Mucosa of rectum (tissue), 2 donors: ENCODE measurements at regions not wholly inside any gene's neighbourhood (a gene's known extent, or its start where the extent isn't known, plus 50 kb on each side); places are given as distances from the start of the nearest gene placed in this dataset.
"Not testable (repeated sequence)": the region's sequence is repeated elsewhere in the genome, so short reads cannot be mapped to it uniquely, and the experiment has no call there.

Source experiments
- H3K27ac ChIP-seq, 2 donors: one replicate each; pipeline ENCODE4 v1.7.0; 2013; ENCODE audit warnings: inconsistent platforms in 2 of 2, low read depth in 2 of 2, low read length in 2 of 2
- H3K27me3 ChIP-seq, 2 donors: one replicate each; pipeline ENCODE4 v1.7.0; 2013; ENCODE audit warnings: low read length in 2 of 2; ENCODE audit not compliant: control insufficient read depth in 2 of 2, insufficient read depth in 2 of 2
- H3K36me3 ChIP-seq, 2 donors: one replicate each; pipeline ENCODE4 v1.7.0; 2013; ENCODE audit warnings: low read length in 2 of 2; ENCODE audit not compliant: control insufficient read depth in 2 of 2, insufficient read depth in 2 of 2
- H3K4me1 ChIP-seq, 2 donors: one replicate each; pipeline ENCODE4 v1.7.0; 2013; ENCODE audit warnings: low read length in 2 of 2, mild to moderate bottlenecking in 1 of 2; ENCODE audit not compliant: control insufficient read depth in 2 of 2, insufficient read depth in 2 of 2
- H3K4me3 ChIP-seq, 2 donors: one replicate each; pipeline ENCODE4 v1.7.0; 2013; ENCODE audit warnings: low read length in 2 of 2
- H3K9ac ChIP-seq, 2 donors: one replicate each; pipeline ENCODE4 v1.7.0; 2013; ENCODE audit warnings: low read length in 2 of 2, low read depth in 1 of 2, mild to moderate bottlenecking in 1 of 2
- H3K9me3 ChIP-seq, 2 donors: one replicate each; pipeline ENCODE4 v1.7.0; 2013; ENCODE audit warnings: low read length in 2 of 2; ENCODE audit not compliant: control insufficient read depth in 2 of 2
- donor health status: healthy.
- donor health status: Normal muscosa, but diverticular disease.

GRCh38 chrX:65870544-65870943 lies 169.3 kb downstream of the VSIG4 start:
- H3K27me3 ChIP-seq, H3K36me3 ChIP-seq, H3K27ac ChIP-seq, H3K9ac ChIP-seq, H3K4me1 ChIP-seq, H3K9me3 ChIP-seq, H3K4me3 ChIP-seq: not testable (repeated sequence)

GRCh38 chrX:65866773-65867172 lies 173.1 kb downstream of the VSIG4 start:
- Histone ChIP-seq H3K9me3 (no peaks in the 10 kb centered on the region), H3K4me3 (no peak overlapping the region), H3K27ac (no peak overlapping the region), H3K4me1 (no peaks in the 10 kb centered on the region), H3K9ac (no peak overlapping the region), H3K36me3 (no peaks in the 10 kb centered on the region), H3K27me3 (no peaks in the 10 kb centered on the region)

GRCh38 chrX:65866146-65866545 lies 173.7 kb downstream of the VSIG4 start:
- H3K9me3 ChIP-seq, result no peaks in the 10 kb centered on the region
- H3K36me3 ChIP-seq, result no peaks in the 10 kb centered on the region
- H3K27ac ChIP-seq, result no peak overlapping the region
- no peaks in the 10 kb centered on the region for H3K4me1 ChIP-seq
- no peak overlapping the region for H3K9ac ChIP-seq
- H3K27me3 ChIP-seq, result no peaks in the 10 kb centered on the region
- H3K4me3 ChIP-seq, result no peak overlapping the region

- Histone ChIP-seq H3K9me3 (no peaks in the 10 kb centered on the region), H3K4me1 (no peaks in the 10 kb centered on the region), H3K27ac (no peak overlapping the region), H3K4me3 (no peak overlapping the region), H3K27me3 (no peaks in the 10 kb centered on the region), H3K36me3 (no peaks in the 10 kb centered on the region), H3K9ac (no peak overlapping the region)
These were observed 177.2 kb downstream of the VSIG4 start for GRCh38 chrX:65862638-65863037.

- no peaks in the 10 kb centered on the region for H3K4me1 ChIP-seq
- no peaks in the 10 kb centered on the region for H3K9me3 ChIP-seq
- no peak overlapping the region for H3K4me3 ChIP-seq
- no peaks in the 10 kb centered on the region for H3K27me3 ChIP-seq
- H3K36me3 ChIP-seq, result no peaks in the 10 kb centered on the region
- no peak overlapping the region for H3K9ac ChIP-seq
- no peak overlapping the region for H3K27ac ChIP-seq
These were observed 180.6 kb downstream of the VSIG4 start for GRCh38 chrX:65859299-65859698.

GRCh38 chrX:65854437-65854836 lies 185.4 kb downstream of the VSIG4 start:
- H3K9ac ChIP-seq, H3K27ac ChIP-seq, H3K4me3 ChIP-seq, H3K4me1 ChIP-seq, H3K9me3 ChIP-seq, H3K36me3 ChIP-seq, H3K27me3 ChIP-seq: not testable (repeated sequence)

GRCh38 chrX:65851306-65851705 lies 183.9 kb downstream of the MSN start:
- not testable (repeated sequence) for H3K4me3 ChIP-seq, H3K36me3 ChIP-seq, H3K9ac ChIP-seq, H3K27ac ChIP-seq, H3K27me3 ChIP-seq, H3K9me3 ChIP-seq, H3K4me1 ChIP-seq

GRCh38 chrX:65850821-65851220 lies 183.4 kb downstream of the MSN start:
- H3K4me3 ChIP-seq, result not testable (repeated sequence)

GRCh38 chrX:65846974-65847373 lies 179.5 kb downstream of the MSN start:
- H3K9me3 ChIP-seq, result no peaks in the 10 kb centered on the region
- no peak overlapping the region for H3K4me3 ChIP-seq
- H3K9ac ChIP-seq, result no peak overlapping the region
- H3K27ac ChIP-seq, result no peak overlapping the region
- no peaks in the 10 kb centered on the region for H3K36me3 ChIP-seq
- H3K27me3 ChIP-seq, result peaks cover 0 to 7% of the 10 kb centered on the region in 2 donors
- no peaks in the 10 kb centered on the region for H3K4me1 ChIP-seq

More at GRCh38 chrX:65850821-65851220, 183.4 kb downstream of the MSN start:
- H3K9me3 ChIP-seq, H3K27me3 ChIP-seq, H3K9ac ChIP-seq, H3K27ac ChIP-seq, H3K4me1 ChIP-seq, H3K36me3 ChIP-seq: not testable (repeated sequence)

- H3K27me3 ChIP-seq, result peaks cover 0 to 12% of the 10 kb centered on the region in 2 donors
- no peaks in the 10 kb centered on the region for H3K9me3 ChIP-seq
- no peak overlapping the region for H3K9ac ChIP-seq
- no peak overlapping the region for H3K4me3 ChIP-seq
- H3K4me1 ChIP-seq, result no peaks in the 10 kb centered on the region
- H3K36me3 ChIP-seq, result no peaks in the 10 kb centered on the region
- no peak overlapping the region for H3K27ac ChIP-seq
These were observed 173.8 kb downstream of the MSN start for GRCh38 chrX:65841263-65841662.

GRCh38 chrX:65838674-65839073 lies 171.2 kb downstream of the MSN start:
- H3K36me3 ChIP-seq, result no peaks in the 10 kb centered on the region
- H3K9ac ChIP-seq, result no peak overlapping the region
- no peak overlapping the region for H3K4me3 ChIP-seq
- peaks cover 0 to 8% of the 10 kb centered on the region in 2 donors for H3K27me3 ChIP-seq
- H3K9me3 ChIP-seq, result no peaks in the 10 kb centered on the region
- no peaks in the 10 kb centered on the region for H3K4me1 ChIP-seq
- peak overlapping the region in 1 of 2 donors; percentile 2 for H3K27ac ChIP-seq
